Activated CD4-positive, alpha-beta T cell treated with anti-CD3 and anti-CD28 coated beads, Interleukin-2, Interleukin-4, amounts not matched to agents 100 ng/mL and 50 ng/mL, durations not matched to agents 16 hours and 8 hours (primary cell): ENCODE measurements at regions not wholly inside any gene's neighbourhood (a gene's known extent, or its start where the extent isn't known, plus 50 kb on each side); places are given as distances from the start of the nearest gene placed in this dataset.
"Not testable (repeated sequence)": the region's sequence is repeated elsewhere in the genome, so short reads cannot be mapped to it uniquely, and the experiment has no call there.

ENCODE experiments used
- DNase-seq: peaks from one replicate; pipeline ENCODE4 v3.0.0-alpha.2; 2020; ENCODE audit warnings: low spot score

DNA sequence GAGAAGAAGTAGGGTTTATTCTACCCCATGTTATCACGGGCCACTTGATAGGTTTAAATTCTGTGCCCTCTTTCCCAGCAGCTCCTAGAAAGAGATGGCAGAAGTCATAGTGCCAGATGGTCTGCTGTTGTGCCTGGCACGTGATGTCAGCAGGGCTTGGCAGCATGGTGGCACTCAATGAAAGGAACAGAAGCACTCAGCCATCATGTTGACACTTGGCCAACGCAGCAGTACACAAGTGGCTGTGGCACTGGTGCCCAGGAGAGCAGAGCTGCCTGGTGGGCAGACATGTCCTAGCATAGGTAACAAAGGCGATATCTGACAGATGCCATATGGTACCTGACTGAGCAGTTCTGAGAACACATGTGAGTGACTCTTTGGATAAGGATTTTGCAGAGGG, 796.4 kb upstream of the ACO1 start:
- no peak for DNase-seq

- no peak for DNase-seq
Observed at GRCh38 chr9:31588756-31589155, 795.7 kb upstream of the ACO1 start.

DNA sequence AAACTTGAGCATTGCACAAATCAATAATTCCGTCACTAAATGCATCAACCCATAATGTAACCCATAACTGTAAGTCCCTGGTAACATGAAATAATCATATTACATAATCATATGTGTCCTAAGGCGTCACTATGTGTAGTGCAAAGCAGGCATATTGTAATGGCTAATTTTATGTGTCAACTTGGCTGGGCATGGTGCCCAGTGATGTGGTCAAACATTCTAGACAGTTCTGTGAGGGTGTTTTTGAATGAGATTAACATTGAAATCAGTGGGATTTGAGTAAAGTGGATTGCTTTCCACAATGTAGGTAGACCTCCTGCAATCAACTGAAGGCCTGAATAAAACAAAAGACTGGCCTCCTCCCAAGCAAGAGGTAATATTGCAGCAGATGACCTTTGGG, 794.4 kb upstream of the ACO1 start:
- no peak for DNase-seq

DNA sequence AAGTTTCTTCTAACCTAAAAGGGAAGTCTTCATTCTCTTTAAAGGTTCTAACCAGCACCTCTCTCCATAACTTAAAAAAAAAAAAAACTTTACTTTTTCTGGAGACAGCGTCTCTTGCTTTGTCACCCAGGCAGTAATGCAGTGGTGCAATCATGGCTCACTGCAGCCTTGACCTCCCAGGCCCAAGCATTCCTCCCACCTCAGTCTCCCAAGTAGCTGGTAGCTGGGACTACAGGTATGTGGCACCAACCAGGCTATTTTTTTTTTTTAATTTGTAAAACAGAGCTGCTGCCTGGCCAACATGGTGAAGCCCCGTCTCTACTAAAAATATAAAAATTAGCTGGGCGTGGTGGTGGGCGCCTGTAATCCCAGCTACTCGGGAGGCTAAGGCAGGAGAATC, 787.4 kb upstream of the ACO1 start:
- DNase-seq = not testable (repeated sequence)

GRCh38 chr9:31597977-31598376, 786.5 kb upstream of the ACO1 start:
- DNase-seq = peak; percentile 6

DNA sequence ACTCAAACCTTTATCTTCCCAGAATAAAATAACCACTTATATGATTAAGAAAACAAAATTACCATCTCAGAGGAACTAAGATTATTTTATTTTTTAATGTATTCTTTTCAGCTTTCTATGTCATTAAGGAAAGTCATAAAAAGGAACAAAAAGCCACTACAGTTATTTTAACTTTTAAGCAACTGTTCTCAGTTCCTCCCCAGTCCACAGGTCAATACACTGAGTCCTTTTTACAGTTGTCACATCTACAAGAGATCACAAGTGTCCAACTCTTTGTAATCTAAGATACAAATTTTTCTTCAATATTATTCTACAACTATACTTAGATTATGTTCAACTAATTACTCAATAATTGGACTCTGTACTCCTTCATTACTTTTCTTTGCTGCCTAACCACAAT, 782.8 kb upstream of the ACO1 start:
- DNase-seq = no peak

DNA sequence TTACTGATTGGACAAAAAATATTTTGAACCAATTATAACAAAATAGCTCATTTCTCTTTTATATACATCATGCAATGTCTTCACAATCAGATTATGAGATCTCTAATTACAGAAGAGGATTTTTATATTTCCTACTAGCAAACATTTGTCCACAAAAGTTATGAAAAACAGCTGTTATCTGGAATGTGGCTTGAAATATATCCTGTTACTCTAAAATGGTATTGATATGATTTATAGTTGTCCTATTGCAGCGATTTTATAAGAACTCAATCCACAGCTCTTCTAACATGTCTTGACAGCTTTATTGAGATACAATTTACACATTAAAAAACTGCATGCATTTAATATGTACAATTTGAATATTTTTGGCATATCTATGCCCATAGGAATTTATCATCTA, 779.9 kb upstream of the ACO1 start:
- no peak for DNase-seq

DNA sequence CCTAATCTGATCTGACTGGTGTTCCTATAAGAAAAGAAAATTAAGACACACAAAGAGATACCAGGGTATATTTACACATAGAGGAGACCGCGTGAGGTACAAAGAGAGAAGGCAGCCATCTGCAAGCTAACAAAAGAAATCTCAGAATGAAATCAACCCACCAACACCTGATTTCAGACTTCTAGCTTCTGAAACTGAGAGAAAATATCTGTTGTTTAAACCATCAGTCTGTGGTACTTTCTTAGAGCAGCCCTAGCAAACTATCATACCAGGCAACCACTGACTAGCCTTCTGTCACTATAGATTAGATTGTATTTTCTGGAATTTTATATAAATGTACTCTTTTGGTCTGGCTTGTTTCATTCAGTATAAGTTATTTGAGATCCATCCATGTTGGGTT, 779.3 kb upstream of the ACO1 start:
- no peak for DNase-seq

DNA sequence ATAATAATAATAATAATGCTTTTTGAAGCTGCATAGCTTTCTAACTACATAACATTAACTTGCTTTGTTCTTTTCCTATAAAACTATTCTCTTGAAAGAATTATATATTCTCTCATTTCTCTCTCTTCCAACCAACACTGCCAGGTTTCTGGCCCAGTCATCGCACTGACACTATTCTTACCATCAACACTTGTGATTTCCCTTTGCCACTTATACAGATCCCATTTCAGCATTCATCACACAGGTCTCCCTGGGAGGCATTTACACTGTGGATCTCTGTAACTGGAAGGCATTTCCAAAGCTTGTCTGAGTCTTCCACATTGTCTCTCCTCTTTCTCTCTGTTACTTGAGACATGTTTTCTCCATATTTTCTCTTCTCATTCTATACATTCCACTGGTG, 777.8 kb upstream of the ACO1 start:
- DNase-seq = no peak

GRCh38 chr9:31608416-31608815, 776.0 kb upstream of the ACO1 start:
- no peak for DNase-seq

DNA sequence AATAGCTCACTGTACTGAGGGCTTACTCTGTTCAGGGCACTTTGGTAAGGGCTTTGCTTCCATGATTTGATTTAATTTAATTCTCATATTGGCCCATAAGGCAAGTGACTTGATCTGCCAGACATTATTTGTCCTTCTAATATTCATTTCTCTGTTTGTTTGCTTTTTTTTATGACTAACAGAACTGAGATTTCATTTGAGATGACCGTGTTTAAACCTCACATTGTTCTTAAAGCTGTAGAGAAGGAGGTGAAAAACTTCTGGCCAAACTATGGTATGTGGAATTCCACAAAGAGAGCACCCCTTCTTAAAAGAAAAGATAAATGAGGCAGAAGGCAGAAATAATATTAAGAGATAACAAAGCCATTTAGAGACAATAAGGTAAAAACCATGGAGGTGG, 775.6 kb upstream of the ACO1 start:
- DNase-seq = no peak

DNA sequence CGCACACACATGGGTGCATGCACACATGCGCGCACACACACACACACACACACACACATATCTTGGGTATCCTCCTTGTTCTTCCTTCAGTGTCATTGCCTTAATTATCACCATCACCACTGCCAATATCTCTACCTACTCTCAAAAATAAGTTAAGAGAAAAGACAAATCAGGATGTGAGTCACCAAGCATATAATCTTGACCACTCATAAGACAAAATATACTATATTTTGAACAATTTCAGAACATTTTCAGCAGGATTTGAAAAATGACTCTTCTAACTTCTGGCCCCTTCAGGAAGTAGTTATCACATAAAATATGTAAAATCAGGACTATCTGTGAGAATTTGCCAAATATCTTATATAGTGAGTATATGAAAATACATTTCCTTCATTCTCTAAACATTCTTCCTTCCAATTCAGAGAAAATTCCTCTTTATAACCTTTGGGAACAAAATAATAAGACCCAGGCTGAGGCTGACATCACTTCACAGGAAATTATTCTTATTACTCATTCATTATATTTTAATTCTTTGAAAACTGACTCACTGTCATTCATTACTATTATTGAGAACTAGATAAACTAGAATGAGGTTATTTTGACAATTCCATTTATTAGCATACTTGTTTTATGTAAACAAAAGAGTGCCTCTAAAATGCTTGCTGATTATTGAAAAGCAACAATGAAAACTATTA, 772.0 kb upstream of the ACO1 start:
- no peak for DNase-seq

GRCh38 chr9:31615966-31616365, 768.5 kb upstream of the ACO1 start:
- no peak for DNase-seq

DNA sequence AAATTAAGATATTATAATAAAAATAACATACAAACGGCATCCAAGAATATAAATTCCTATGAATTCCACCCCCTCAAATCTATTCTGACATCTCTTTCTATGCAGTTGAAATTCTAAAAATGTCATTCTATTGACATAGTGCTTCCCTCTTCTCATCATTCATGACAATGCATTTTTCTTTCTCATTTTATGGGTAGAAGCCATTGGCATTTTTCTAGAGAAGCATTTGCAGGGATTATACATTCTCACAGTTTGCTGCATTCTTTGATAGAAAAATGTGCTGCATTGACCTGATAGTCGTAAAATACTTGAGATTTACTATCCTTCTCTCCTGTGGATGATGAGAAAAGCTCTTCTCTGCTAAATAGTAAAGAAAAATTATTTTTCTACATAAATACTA, 760.9 kb upstream of the ACO1 start:
- no peak for DNase-seq

DNA sequence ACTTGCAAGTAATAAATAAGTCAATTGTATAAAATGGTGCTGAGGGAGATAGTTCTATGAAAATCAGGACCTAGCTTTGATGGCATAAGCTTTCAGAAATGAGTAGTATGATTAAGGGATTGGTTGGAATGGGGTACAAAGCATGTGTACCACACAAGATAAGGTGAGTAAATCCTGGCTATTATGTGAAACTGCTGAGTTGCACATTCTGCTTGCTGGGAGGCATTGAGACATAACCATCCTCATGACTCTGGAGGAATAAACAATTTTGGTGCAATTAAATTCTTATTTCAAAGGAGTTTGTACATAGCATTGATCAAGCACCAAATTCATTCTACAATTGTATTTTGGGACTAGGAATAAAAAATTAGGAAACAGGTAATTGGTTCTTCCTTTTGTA, 755.2 kb upstream of the ACO1 start:
- DNase-seq = no peak

DNA sequence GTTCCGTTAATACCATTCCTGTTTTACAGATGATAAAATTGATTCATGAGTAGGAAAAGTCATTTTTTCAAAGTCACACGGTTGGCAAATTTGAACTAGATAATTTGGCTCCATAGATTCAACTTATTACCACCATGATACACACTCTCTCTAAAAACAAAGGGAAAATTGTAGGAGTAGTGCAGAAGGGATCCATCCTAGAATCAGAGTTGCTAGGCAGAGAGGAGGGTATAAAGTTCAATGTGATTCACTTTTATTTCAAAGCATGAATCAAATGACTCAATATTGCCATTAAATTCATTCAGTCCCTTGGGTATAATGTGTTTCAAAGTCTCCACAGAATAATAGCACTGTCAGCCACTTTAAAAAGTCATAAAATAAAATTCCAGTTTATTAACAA, 747.2 kb upstream of the ACO1 start:
- DNase-seq = no peak

- DNase-seq = no peak
Observed at GRCh38 chr9:31637861-31638260, 746.6 kb upstream of the ACO1 start.

GRCh38 chr9:31639451-31639850, 745.0 kb upstream of the ACO1 start:
- no peak for DNase-seq

DNA sequence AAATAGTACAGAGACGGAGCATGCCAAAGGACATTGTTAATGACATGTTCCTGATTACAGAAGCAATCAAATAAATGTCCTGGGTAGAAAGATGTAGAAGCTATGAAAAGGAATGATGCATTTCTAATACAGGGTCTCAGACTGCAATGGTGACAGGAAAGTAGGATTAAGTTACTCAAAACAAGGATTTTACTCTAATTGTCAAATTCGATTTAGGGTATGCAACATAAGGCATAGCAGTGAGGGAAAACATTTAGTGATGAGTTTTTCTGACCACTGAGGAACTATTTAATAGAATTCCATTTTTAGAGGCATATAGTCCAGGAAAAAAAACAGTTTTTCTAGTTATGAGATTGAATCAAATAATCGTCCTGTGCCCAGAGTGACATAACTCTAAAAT, 715.1 kb upstream of the ACO1 start:
- no peak for DNase-seq

DNA sequence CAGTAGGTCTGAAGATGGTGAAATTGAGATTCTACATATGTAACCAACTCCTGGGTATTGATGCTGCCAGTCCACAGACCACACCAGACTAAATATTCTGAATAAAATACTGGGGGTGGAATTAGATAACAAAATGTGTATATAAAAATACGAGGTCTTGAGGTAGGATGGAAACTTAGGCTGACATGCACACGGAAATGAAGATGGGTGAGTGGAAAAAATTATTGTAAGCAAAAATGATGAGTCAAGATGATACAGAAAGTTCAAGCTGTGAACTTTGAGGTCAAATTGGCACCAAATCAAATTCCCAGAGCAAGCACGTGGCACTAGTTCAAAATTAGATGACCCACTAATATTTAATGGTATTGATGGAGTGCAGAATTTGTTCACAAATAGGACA, 713.4 kb upstream of the ACO1 start:
- peak; percentile 14 for DNase-seq

DNA sequence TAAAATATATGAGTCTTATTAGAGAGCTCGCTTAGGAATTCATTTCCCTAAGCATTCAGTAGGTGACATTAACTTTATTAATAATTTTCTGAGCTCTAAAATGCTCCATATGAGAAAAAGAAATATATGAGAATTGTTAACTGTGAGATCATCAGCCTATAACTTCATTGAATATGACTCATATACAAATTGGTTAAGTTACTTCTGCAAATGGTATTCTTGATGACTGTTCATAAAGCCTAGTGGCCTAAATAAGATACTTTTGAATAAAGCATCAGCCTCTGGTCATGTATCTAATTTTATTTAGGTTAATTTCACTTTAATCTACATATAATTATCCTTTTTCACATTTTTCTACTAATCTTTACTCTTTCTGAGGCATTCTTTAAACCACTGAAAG, 710.2 kb upstream of the ACO1 start:
- DNase-seq = no peak

GRCh38 chr9:31677415-31677814, 707.0 kb upstream of the ACO1 start:
- peak; percentile 4 for DNase-seq

- no peak for DNase-seq
Observed at GRCh38 chr9:31677877-31678276, 706.6 kb upstream of the ACO1 start.

DNA sequence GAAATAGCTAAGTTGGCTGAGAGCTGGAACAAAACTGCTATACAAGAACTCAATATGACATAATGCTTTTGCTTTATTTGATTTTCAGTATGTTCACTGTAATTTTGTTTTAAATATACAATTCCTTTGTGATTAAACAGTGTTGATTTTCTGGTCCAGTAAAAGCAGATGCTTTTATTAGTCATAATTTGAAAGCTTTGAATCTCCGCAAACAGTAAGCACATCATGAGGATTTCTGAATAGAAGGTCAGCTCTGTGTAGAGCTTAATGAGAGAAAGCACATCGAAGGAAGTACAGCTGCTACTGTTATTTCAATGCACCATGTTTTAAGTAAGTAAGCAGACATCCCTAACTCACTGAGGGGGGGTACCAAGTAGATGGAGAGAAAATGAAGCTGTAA, 701.3 kb upstream of the ACO1 start:
- DNase-seq = no peak

GRCh38 chr9:31697956-31698355, 686.5 kb upstream of the ACO1 start:
- DNase-seq = no peak
